ENCODE measurements at regions not wholly inside any gene's neighbourhood (a gene's known extent, or its start where the extent isn't known, plus 50 kb on each side); places are given as distances from the start of the nearest gene placed in this dataset.

DNA sequence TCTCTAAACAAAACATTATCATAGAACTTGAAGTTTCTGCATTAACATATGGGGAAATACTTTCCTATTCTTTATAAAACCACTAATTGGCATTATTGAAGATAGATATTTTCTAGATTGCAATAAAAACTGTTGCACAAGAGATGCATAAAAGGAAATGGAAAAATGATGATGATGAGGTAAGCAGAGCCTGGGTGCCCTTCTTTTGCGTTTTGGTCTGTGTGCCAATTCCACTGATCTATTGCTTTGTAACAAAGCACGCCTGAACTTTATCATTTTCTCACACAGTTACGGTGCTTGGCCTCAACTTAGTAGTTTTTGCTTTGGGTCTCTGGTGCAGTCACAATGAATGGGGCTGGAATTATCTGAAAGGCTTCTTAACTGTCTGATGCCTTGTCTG, 450.5 kb downstream of the MAFB start:
- DNase-seq (ENCODE audit: low read depth in 2 of 2, low spot score in 1 of 2): no peak

DNA sequence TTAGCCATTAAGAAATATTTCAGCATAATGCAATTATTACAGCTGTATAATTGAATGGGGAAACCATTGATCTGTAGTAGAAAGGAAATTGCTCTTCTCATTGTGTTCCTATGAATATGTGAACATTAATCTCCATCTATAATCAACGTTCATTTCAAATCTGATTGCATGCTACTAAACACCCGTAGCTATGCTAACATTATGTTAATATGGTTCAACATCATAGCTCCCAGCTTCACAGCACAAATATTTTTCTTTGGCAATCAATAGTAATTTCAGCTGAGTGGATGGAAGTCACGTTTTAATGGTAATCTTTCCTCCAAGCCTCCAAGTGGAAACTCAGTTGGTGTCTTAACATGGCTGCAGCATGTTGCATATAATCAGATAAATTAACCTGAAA, 454.4 kb downstream of the MAFB start:
- DNase-seq (ENCODE audit: low read depth in 2 of 2, low spot score in 1 of 2): no peak

DNA sequence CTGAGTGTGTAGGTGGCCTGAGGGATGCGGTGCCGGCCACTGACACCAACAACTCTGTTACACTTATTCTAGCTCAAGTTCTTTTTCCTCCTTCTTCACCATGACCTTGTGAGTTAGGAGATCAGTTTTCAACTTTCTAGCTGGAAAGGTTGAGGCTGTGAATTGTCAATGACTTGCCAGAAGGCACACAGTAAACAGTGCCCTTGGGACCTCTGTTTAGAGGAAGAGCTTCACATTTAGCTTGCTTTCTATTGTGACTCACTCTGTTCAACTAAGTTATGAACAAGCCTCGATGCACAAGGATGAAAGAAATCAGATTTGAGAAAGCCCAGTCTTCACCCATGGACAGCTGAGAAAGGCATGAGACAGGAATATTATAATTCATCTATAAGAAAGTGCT, 455.6 kb downstream of the MAFB start:
- DNase-seq (ENCODE audit: low read depth in 2 of 2, low spot score in 1 of 2): no peak

- DNase-seq (ENCODE audit: low read depth in 2 of 2, low spot score in 1 of 2): no peak
Measured at GRCh38 chr20:40232756-40233155, 456.3 kb downstream of the MAFB start.

DNA sequence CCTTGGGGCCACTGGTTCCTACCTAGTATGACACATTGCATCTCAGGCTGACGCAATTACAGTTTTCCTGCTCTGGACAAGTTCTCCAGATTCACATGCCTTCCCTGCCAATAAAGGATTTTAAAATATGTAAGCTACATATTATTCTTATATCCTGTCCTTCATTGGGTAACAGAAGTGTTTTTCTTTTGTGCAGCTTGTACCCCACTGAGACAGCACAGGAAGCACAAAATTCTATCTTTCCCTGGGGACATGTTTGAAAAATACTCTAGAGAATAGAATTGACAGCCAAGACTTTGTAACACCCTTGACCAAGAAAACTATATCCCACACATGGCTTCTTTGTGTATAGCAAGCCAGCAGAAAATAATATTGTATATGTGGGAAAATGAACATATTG, 456.8 kb downstream of the MAFB start:
- DNase-seq (ENCODE audit: low read depth in 2 of 2, low spot score in 1 of 2): no peak

GRCh38 chr20:40230486-40230885, 458.6 kb downstream of the MAFB start:
- no peak for DNase-seq (ENCODE audit: low read depth in 2 of 2, low spot score in 1 of 2)

DNA sequence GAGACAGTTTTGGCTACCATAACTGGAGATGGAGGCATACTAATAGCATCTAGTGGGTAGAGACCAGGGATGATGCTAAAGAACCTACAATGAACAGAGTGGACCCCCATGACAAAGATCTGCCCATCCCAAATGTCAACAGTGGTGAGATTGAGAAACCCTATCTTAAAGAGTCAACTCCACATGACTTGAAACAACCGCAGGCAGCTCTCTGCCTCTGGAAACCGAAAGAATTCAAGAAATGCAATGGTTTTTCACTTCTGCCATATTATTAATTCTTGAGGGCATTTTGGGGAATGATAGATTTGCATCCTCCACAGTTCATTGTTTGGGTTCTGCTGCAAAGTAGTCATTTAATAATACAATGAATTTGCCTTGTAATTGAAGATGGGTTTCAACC, 463.4 kb downstream of the MAFB start:
- no peak for DNase-seq (ENCODE audit: low read depth in 2 of 2, low spot score in 1 of 2)

GRCh38 chr20:40223810-40224209, 465.2 kb downstream of the MAFB start:
- DNase-seq (ENCODE audit: low read depth in 2 of 2, low spot score in 1 of 2): no peak

DNA sequence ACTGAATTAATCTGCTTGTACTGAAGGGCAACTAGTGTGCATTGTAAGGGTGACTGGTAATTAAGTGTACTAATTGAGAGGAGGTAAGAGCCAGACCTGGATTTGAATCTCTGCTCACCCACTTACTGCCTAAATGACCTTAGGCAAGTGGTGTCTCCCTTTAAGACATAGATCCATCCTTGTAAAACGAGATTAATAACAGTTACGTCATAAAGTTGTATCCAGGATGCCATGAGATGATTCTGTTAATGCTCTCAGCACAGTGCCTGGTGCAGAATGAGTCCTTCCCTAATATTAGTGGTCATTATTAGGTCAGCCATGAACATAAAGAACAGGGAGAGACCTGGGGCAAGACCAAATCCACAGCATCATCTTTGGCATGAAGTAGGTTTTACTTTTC, 470.1 kb downstream of the MAFB start:
- no peak for DNase-seq (ENCODE audit: low read depth in 2 of 2, low spot score in 1 of 2)

DNA sequence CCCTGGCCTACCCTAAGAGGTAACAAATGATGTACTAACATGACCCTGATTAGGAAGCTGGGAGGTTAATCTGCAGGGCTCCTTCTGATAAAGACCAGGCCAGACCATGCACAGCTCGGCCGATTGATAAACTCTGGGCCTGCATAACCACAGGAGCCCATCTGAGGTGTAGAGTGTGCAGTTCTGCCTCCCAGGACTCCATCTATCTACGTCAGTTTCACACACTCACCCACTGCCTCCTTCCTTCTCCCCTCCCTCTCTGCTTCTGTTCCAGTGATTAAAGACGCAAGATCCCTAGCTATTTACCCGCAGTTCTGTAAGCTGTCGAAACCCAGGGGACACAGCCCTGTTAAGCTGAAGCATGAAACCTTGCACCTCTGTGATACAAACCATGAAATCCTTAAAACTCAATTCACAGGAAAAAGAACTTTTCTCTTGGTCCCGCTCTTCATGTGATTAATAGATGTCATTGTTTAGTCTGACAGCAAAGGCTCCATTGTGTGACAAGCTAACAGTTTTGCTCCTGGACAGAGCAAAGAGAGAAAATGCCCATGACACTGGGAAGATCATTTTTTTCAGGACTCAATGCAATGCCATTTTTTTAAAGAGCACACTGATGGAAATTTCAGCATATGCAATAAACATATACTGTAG, 470.6 kb downstream of the MAFB start:
- no peak for DNase-seq (ENCODE audit: low read depth in 2 of 2, low spot score in 1 of 2)

DNA sequence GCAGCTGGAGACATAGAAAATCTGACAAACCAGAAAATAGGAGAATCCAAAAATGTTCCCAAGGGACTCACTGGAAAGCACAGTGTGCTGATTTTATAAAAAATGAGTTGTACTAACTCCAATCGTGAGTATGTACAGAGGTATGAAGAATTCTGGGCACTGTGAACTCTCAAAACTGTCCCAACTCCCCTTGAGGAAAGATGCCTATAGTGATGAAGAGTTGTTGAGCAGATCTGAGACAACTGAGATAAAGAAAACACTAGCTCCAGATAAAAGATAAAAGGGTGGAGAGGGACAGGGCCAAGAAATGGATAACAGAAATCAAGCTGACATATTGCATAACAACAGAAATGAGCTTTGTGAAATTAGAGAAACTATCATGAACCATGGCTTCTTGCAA, 481.4 kb downstream of the MAFB start:
- DNase-seq (ENCODE audit: low read depth in 2 of 2, low spot score in 1 of 2): no peak

DNA sequence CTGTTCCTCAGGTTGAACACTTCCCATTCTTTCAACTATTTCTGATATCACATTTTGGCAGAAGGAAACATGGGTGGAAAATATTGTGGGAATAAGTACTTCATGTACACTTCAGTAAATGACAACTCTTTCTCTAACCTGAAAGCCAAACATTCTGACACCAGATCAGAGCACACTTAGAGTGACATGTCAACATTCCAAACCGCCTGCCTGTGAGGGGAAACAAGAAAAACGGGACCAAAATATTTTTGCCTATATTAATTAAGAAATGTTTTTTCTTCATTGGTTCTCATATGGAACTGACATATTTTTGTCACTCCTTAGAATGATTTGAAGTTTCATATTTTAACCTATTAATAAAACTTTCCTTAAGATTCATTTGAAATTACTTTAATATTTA, 483.1 kb downstream of the MAFB start:
- DNase-seq (ENCODE audit: low read depth in 2 of 2, low spot score in 1 of 2): no peak

DNA sequence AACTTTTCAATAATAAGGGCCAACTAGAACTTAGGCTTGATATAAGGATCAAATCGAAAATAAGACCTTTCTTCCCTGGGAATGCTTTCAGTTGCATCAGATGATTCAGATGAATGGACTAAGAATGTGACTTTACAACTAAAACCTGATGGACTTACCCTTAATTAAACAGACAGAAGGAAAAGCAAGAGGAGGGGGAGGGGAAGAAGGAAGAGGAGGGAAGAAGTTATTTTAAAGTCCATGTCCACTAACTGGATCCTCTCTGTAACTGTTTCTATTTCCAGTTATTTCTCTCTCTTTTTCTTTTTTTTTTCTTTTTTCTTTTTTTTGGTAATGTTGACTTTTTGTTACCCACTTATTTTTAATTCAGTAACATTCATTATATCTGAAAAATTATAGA, 486.0 kb downstream of the MAFB start:
- DNase-seq (ENCODE audit: low read depth in 2 of 2, low spot score in 1 of 2): no peak

- no peak for DNase-seq (ENCODE audit: low read depth in 2 of 2, low spot score in 1 of 2)
Measured at GRCh38 chr20:40197691-40198090, 491.3 kb downstream of the MAFB start.

DNA sequence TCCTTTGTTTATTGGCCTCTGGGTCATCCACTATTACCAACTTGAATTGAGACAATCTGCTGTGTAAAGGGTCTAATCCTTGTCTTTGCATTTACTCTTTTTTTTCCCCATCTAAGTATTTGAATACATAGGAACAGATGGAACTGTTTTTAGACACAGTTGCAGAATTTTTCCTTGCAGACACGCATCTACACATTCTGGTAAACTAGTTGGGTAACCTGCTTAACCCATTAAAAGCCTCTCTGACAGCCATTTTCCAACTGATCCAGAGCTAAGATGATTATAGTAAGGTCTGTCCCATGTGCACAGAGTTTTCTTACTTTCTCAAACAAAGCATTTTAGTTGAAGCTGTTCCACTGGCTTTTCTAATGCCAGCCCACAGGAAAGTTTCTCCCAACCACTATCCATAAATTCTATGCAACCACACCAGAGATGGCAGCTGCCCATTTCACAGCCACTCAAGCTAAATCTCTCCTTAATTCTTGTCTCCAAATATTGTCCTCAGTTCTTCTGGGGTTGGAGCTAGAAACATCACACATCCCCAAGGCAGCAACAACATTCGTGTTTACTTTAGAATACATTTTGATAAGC, 492.1 kb downstream of the MAFB start:
- no peak for DNase-seq (ENCODE audit: low read depth in 2 of 2, low spot score in 1 of 2)

- no peak for DNase-seq (ENCODE audit: low read depth in 2 of 2, low spot score in 1 of 2)
Measured at GRCh38 chr20:40195742-40196141, 493.3 kb downstream of the MAFB start.

DNA sequence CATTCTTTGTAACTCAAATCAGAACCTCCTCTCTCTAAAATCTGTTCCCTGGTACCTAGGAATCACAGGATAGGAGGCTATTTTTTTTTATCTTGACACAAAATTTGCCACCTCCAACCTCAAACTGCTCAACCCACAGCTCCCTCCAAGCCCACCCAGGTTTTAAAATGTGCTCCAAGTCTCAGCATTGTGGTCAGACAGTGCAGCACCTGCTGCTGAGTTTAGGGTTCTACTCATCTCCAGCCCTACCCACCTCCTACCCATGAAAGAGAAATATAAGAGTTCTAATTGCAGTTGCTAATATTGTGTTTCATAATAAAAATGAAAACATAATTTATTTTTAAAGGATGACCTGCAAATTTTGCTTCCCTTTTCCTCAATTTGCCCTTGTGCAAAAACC, 496.5 kb downstream of the MAFB start:
- no peak for DNase-seq (ENCODE audit: low read depth in 2 of 2, low spot score in 1 of 2)

DNA sequence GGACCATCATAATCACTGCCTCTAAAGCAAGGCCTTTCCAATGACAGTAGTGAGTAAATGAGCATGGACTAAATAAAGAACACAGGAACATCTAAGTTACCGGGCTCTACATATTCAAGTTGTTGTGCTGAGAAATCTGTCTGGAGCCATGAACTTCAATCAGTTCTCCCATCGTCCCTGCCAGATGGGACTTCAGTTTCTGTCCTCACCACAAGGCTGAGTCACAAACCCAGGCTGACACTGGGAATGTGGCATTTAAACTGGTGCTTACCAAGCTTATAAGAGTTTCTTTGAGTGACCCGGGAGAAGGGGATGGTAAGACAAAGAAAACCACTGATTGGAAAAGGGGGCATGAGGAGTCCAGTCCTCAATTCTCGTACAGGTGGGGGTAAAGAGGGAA, 497.0 kb downstream of the MAFB start:
- no peak for DNase-seq (ENCODE audit: low read depth in 2 of 2, low spot score in 1 of 2)

DNA sequence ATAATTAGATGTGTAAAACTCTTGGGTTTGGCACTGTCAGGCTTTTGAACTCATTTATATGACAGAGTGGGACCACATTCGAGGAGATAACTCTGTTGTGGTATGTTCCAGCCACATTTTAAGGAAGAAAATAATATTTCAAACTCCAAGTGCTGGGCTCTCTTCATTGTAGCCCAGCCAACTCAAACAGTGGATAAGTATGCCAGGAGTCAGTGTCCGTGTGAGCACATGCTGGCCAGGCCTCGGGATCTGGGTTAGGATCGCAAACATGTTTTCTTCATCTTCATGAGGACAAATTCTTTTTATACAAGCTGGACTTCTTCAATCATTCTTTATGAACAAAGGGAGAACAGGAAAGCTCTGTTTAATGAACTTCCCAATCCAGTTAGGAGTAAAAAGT, 497.5 kb downstream of the MAFB start:
- no peak for DNase-seq (ENCODE audit: low read depth in 2 of 2, low spot score in 1 of 2)

- no peak for DNase-seq (ENCODE audit: low read depth in 2 of 2, low spot score in 1 of 2)
Measured at GRCh38 chr20:40189621-40190020, 499.4 kb downstream of the MAFB start.

- no peak for DNase-seq (ENCODE audit: low read depth in 2 of 2, low spot score in 1 of 2)
Measured at GRCh38 chr20:40188319-40188718, 500.7 kb downstream of the MAFB start.

DNA sequence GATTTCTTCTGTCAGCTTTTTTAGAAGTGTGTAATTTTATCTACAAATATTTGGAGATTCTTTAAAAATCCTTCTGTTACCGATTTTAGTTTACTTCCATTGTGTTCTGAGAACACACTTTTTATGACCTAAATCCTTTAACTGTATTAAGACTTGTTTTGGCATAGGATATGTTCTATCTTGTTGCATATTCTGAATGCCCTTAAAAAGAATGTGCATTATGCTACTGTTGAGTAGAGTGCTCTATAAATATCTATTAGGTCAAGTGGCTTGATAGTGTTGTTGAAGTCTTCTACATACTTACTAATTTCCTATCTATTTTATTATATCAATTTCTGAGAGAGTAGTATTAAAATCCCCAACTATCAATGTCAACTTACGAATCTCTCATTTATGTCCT, 502.2 kb downstream of the MAFB start:
- no peak for DNase-seq (ENCODE audit: low read depth in 2 of 2, low spot score in 1 of 2)

DNA sequence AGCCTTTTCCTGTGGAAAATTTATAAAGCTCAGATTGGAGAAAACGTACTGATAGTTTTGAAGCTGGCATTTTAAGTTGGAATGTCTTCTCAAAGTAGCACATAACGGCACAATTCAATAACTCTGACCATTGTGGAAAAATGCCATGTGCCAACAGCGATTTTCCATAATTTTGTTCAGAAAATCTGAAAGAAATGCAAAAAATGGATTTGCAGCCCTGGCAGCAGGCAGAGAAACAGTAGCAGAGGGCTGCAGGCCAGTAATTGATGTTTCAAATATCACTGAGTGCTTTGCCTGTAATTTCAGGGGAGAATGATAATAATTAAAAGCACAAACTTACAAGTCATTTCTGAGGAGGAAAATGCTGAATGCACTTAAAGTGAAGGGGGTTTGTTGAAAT, 507.4 kb downstream of the MAFB start:
- no peak for DNase-seq (ENCODE audit: low read depth in 2 of 2, low spot score in 1 of 2)

Measured in stimulated activated CD8-positive, alpha-beta memory T cell treated with anti-CD3 and anti-CD28 coated beads, Interleukin-4, amount 100 ng/mL, for 1 hour (primary cell).